Left kidney (tissue), 1 donor: ENCODE measurements at regions not wholly inside any gene's neighbourhood (a gene's known extent, or its start where the extent isn't known, plus 50 kb on each side); places are given as distances from the start of the nearest gene placed in this dataset.

Experiments
- DNase-seq: peaks from one replicate; pipeline ENCODE4 v3.0.0-alpha.2; 2013

- no peak for DNase-seq
These were observed 425.0 kb upstream of the ADAMTS9 start for GRCh38 chr3:65112751-65113300.

- no peak for DNase-seq
These were observed 422.9 kb upstream of the ADAMTS9 start for GRCh38 chr3:65110661-65111060.

- no peak for DNase-seq
These were observed 422.2 kb upstream of the ADAMTS9 start for GRCh38 chr3:65109966-65110500.

- no peak for DNase-seq
These were observed 419.4 kb upstream of the ADAMTS9 start for GRCh38 chr3:65107174-65107573.

GRCh38 chr3:65101450-65101849 lies 413.6 kb upstream of the ADAMTS9 start:
- DNase-seq = no peak

- DNase-seq = no peak
These were observed 410.6 kb upstream of the ADAMTS9 start for GRCh38 chr3:65098400-65098799.

GRCh38 chr3:65096110-65096745 lies 408.4 kb upstream of the ADAMTS9 start:
- no peak for DNase-seq

- no peak for DNase-seq
These were observed 406.9 kb upstream of the ADAMTS9 start for GRCh38 chr3:65094723-65095122.

GRCh38 chr3:65093641-65094040 lies 405.8 kb upstream of the ADAMTS9 start:
- DNase-seq = no peak

GRCh38 chr3:65091565-65091964 lies 403.8 kb upstream of the ADAMTS9 start:
- DNase-seq = no peak

GRCh38 chr3:65083240-65083639 lies 395.4 kb upstream of the ADAMTS9 start:
- no peak for DNase-seq

GRCh38 chr3:65081536-65081935 lies 393.7 kb upstream of the ADAMTS9 start:
- DNase-seq = no peak

- DNase-seq = no peak
These were observed 392.6 kb upstream of the ADAMTS9 start for GRCh38 chr3:65080432-65080831.

GRCh38 chr3:65079560-65079959 lies 391.8 kb upstream of the ADAMTS9 start:
- no peak for DNase-seq

GRCh38 chr3:65078748-65079147 lies 390.9 kb upstream of the ADAMTS9 start:
- DNase-seq = no peak

GRCh38 chr3:65077124-65077523 lies 389.3 kb upstream of the ADAMTS9 start:
- no peak for DNase-seq

- DNase-seq = no peak
These were observed 383.2 kb upstream of the ADAMTS9 start for GRCh38 chr3:65070968-65071367.

GRCh38 chr3:65060904-65061303 lies 373.1 kb upstream of the ADAMTS9 start:
- DNase-seq = no peak

- no peak for DNase-seq
These were observed 364.3 kb upstream of the ADAMTS9 start for GRCh38 chr3:65052101-65052500.

GRCh38 chr3:65048151-65048550 lies 360.4 kb upstream of the ADAMTS9 start:
- DNase-seq = no peak

GRCh38 chr3:65045138-65045537 lies 357.3 kb upstream of the ADAMTS9 start:
- DNase-seq = no peak

- DNase-seq = no peak
These were observed 356.6 kb upstream of the ADAMTS9 start for GRCh38 chr3:65044401-65044800.

- no peak for DNase-seq
These were observed 354.9 kb upstream of the ADAMTS9 start for GRCh38 chr3:65042675-65043074.

- no peak for DNase-seq
These were observed 352.0 kb upstream of the ADAMTS9 start for GRCh38 chr3:65039754-65040210.
